ENCODE measurements at regions not wholly inside any gene's neighbourhood (a gene's known extent, or its start where the extent isn't known, plus 50 kb on each side); places are given as distances from the start of the nearest gene placed in this dataset.

DNA sequence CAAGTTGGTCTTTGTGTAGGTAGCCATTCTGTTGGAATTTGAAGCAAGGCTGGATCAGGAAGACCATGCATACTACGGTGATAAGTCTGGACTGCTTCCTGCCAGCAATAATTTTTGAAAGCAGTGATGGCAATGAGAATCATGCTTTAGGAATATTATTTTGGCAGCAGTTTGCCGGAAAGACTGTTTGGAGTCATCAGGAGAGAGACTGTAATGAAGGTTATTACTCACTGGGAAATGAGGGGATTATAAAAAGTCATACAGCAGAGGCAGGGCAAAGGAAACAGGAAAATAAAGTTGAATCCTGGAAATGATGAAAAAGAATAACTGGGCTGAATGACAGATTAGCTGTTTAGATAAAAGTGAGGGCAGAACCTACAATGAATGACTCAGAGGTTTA, 1136.8 kb upstream of the AUTS2 start:
- TF ChIP-seq, protein P1, sequence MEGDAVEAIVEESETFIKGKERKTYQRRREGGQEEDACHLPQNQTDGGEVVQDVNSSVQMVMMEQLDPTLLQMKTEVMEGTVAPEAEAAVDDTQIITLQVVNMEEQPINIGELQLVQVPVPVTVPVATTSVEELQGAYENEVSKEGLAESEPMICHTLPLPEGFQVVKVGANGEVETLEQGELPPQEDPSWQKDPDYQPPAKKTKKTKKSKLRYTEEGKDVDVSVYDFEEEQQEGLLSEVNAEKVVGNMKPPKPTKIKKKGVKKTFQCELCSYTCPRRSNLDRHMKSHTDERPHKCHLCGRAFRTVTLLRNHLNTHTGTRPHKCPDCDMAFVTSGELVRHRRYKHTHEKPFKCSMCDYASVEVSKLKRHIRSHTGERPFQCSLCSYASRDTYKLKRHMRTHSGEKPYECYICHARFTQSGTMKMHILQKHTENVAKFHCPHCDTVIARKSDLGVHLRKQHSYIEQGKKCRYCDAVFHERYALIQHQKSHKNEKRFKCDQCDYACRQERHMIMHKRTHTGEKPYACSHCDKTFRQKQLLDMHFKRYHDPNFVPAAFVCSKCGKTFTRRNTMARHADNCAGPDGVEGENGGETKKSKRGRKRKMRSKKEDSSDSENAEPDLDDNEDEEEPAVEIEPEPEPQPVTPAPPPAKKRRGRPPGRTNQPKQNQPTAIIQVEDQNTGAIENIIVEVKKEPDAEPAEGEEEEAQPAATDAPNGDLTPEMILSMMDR (IDR thresholded peaks at IDR 0.05; ENCODE audit: low read depth, low read length, poor library complexity, severe bottlenecking) = no peak
- no peak for TF ChIP-seq EZH2phosphoT487 (IDR thresholded peaks at IDR 0.05; ENCODE audit: borderline replicate concordance, low read length)

All from DOHH2 (cell line).